Neural progenitor cell (in vitro differentiated cells): ENCODE measurements at regions not wholly inside any gene's neighbourhood (a gene's known extent, or its start where the extent isn't known, plus 50 kb on each side); places are given as distances from the start of the nearest gene placed in this dataset.

Source experiments
- EZH2 ChIP-seq: fragments of 200-600 bp; sonication (generic); IDR thresholded peaks from 2 replicates; pipeline ENCODE4 v1.6.1; 2017; ENCODE audit warnings: antibody characterized with exemption, mild to moderate bottlenecking, moderate library complexity
- EZH2phosphoT487 ChIP-seq: fragments of 200-600 bp; sonication (generic); IDR thresholded peaks from 2 replicates; pipeline ENCODE4 v1.6.1; 2017; ENCODE audit warnings: antibody characterized with exemption
- TF ChIP-seq, protein P1 (sequence below): fragments of 200-600 bp; sonication (generic); IDR thresholded peaks from 2 replicates; pipeline ENCODE4 v1.5.1; 2017; ENCODE audit warnings: antibody characterized with exemption, mild to moderate bottlenecking

DNA sequence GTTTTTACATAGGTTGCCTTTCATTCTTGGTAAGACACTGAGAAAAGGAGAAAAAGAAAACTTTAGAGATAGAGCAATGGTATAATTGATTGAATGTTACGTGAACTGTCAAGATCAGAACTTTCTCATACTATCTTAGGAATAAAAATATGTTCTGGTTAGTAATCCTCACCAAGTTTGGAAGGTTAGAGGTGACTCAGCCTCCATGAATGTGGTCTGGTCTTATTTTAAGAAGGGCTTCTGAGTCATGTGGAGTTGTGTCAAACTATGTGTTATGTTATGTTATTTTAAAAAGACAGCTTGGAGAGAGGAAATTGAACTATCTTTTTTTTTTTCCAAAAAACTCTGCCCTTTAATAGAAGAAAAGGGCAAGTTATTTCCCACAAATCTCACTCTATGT lies 458.6 kb upstream of the KLF6 start:
- TF ChIP-seq, protein P1, sequence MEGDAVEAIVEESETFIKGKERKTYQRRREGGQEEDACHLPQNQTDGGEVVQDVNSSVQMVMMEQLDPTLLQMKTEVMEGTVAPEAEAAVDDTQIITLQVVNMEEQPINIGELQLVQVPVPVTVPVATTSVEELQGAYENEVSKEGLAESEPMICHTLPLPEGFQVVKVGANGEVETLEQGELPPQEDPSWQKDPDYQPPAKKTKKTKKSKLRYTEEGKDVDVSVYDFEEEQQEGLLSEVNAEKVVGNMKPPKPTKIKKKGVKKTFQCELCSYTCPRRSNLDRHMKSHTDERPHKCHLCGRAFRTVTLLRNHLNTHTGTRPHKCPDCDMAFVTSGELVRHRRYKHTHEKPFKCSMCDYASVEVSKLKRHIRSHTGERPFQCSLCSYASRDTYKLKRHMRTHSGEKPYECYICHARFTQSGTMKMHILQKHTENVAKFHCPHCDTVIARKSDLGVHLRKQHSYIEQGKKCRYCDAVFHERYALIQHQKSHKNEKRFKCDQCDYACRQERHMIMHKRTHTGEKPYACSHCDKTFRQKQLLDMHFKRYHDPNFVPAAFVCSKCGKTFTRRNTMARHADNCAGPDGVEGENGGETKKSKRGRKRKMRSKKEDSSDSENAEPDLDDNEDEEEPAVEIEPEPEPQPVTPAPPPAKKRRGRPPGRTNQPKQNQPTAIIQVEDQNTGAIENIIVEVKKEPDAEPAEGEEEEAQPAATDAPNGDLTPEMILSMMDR: no peak
- TF ChIP-seq EZH2 (no peak), EZH2phosphoT487 (no peak)
